ENCODE measurements at regions not wholly inside any gene's neighbourhood (a gene's known extent, or its start where the extent isn't known, plus 50 kb on each side); places are given as distances from the start of the nearest gene placed in this dataset.

DNA sequence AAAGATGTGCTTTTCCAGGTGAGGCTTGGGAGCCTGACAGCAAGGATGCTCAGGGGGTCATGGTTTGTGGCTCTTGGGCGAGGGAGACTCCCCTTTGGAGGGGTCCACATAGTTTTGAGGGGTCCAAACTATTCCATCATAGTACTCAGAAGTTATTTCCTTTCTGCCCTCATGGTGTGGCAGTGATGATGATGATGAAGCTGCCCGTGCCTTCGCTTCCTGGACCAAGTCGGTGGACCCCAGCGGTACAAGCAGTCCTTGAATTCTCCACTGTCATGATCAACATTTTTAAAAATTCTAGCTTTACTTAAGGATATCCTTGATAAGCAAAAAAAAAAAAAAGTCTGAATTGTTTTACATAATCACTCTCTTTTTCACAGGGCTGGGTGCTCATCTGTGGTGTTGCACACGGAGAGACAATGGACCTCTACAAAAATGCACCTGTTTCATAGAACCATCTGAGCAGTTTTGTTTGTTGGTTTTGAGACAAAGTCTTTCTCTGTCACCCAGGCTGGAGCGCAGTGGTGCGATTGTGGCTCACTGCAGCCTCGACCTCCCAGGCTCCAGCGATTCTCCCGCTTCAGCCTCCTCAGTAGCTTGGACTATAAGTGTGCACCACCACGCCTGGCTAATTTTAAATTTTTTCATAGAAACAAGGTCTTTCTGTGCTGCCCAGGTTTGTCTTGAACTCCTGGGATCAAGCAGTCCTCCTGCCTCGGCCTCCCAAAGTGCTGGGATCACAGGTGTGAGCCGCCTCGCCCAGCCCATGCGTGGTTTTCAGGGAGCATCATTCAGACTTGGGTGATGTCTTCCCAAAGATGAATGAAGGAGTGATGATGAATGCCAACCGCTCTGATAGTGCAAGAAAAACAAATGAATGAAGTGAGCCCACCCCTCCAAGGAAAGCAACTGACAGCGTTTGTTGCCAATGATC, 271.4 kb upstream of the HDAC4 start:
- TF ChIP-seq, protein P1, sequence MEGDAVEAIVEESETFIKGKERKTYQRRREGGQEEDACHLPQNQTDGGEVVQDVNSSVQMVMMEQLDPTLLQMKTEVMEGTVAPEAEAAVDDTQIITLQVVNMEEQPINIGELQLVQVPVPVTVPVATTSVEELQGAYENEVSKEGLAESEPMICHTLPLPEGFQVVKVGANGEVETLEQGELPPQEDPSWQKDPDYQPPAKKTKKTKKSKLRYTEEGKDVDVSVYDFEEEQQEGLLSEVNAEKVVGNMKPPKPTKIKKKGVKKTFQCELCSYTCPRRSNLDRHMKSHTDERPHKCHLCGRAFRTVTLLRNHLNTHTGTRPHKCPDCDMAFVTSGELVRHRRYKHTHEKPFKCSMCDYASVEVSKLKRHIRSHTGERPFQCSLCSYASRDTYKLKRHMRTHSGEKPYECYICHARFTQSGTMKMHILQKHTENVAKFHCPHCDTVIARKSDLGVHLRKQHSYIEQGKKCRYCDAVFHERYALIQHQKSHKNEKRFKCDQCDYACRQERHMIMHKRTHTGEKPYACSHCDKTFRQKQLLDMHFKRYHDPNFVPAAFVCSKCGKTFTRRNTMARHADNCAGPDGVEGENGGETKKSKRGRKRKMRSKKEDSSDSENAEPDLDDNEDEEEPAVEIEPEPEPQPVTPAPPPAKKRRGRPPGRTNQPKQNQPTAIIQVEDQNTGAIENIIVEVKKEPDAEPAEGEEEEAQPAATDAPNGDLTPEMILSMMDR (IDR thresholded peaks at IDR 0.05) = no peak

DNA sequence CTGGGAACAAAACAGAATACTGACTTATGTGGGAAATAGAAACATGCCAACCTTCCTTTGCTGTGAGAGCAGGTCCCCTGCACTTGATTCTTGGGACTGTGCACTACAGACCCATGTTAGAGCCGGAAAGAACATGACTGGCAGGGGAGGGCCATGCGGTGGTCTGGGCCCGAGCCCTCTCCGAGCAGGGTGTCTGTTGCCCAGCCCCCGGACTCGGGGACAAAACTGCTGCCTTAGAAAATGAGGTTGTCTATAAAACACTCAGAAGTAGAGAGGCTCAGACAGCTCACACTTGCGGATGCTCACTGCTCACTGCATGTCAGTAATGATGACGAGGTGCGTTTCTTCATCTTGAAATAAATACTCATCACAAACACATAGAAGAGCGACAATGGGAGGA, 270.7 kb upstream of the HDAC4 start:
- TF ChIP-seq, protein P1 (IDR thresholded peaks at IDR 0.05) = no peak

DNA sequence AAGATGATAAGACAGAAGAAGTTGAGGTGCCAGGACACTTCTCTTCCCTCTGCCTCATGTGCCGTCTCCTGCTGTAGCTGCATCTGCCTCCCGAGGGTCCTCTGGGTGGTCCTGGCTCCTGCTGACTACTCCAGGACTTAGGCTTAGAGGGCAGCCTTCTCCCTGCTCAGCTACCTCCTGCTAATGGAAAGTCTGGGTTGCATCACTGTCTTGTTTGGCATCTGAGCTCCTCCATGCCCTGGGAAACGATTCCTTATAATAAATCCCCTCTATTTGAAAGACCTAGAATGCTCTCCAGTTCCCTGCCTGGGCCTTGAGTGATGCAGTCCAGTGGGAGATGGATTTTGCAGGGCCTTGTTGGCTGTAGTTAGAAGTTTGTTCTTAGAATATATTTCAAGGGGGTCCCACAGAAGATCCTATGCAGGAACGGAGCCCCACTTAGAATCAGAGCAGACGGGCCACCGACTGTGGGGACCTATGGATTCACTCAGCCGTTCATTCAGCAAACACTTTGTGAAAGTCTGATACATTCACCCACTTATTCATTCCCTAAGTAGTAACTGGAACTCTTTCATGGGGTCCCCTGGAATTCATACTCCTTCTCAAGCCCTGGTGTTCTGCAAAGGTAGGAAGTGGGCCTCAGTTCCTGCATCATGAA, 269.8 kb upstream of the HDAC4 start:
- TF ChIP-seq, protein P1 (IDR thresholded peaks at IDR 0.05) = no peak

DNA sequence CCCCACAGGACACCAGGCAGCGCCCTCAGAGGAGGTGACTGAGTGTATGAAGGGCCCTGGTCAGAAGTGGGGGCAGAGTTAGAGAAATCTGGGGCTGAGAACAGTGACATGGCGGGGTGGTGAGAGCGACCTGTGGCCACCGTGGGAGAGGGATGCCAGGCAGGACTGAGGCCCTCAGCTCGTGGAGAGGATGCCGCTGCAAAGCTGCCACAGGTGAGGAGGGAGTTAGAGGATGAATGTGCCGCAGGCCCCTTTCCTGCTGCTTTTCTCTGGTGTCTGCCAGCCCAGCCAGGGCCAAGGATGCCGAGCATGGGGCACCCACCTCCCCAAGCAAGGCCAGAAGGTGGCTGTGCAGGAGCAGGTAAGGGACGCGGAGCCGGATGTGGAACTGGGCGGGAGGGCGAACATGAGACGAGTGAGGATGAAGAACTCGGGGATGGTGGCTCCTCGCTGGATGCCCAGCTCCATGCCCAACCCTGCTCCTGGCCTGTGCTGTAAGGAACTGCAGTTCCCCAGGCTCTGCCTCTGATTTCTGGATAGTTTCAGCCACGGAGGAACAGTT, 269.2 kb upstream of the HDAC4 start:
- TF ChIP-seq, protein P1 (IDR thresholded peaks at IDR 0.05) = no peak

DNA sequence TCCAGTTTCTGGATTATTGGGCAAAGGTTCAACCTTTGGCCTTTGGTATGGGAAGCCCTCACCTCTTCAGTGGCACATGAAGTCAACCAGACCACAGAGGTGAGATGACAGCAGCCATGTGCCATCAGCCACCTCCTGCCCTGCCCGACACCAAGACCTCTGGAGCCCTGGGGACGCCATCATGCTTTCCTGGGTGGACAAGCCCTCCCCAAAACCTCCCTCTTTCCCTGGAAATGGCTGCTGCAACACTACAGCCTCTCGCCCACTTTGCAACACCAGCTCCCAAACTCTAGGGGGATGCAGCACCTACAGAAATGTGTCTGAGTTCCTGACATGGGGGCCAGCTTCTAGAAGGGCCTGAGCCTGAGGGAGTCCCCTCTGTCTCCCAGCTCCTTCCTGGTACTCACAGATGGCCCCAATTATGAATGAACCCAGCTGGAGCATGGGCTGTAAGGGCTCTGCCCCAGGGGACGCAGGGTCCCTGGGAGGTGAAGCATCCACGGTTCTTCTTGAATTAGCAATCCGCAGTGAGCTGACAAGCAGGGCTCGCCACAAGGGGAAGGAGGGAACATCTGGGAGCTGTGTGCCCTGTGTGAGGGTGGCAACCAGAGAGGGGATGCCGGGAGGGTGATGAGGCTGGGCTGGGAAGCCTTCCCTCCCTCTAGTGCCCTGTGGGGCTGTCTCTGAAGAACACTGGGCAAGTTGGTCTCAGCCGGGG, 268.5 kb upstream of the HDAC4 start:
- TF ChIP-seq, protein P1 (IDR thresholded peaks at IDR 0.05) = no peak

DNA sequence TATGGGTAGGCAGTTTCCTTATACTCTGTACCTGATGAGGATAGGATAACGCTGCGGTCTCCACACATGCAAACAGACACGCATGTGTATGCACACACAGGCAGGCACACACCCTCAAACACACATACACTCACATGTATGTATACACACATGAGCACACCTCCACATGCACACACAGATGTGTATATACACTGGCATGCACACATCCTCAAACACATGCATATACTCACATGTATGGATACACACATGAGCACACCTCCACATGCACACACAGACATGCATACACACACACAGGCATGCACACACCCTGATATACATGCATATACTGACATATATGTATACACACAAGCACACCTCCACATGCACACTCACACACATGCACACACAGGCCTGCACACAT, 267.8 kb upstream of the HDAC4 start:
- TF ChIP-seq, protein P1 (IDR thresholded peaks at IDR 0.05) = no peak

DNA sequence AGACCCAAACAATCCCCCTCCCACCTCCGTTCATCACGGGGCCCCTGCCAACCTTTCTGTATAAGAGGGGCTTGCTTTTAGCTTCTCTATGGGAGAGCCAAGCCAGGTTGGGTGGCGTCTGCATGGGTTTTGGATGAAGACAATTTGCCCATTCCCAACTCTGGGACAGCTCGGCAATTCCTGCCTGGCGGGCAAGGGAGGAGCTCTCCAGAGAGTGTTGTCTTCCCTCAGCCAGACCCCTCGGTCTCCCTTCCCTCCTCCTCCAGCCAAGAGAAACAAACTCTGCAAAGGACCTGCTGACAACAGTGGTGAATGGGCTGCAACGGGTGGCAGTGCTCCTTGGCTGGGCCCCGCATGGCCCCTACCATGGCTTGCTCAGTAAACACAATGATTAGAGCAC, 267.2 kb upstream of the HDAC4 start:
- TF ChIP-seq, protein P1 (IDR thresholded peaks at IDR 0.05) = no peak
